HG02938 (cell line): ENCODE measurements at regions not wholly inside any gene's neighbourhood (a gene's known extent, or its start where the extent isn't known, plus 50 kb on each side); places are given as distances from the start of the nearest gene placed in this dataset.

Source experiments
- ATAC-seq: cut with Tn5 transposase; IDR thresholded peaks from one replicate; pipeline ENCODE4 v1.9.1; 2021; ENCODE audit warnings: mild to moderate bottlenecking, moderate library complexity; ENCODE audit not compliant: unreplicated experiment

DNA sequence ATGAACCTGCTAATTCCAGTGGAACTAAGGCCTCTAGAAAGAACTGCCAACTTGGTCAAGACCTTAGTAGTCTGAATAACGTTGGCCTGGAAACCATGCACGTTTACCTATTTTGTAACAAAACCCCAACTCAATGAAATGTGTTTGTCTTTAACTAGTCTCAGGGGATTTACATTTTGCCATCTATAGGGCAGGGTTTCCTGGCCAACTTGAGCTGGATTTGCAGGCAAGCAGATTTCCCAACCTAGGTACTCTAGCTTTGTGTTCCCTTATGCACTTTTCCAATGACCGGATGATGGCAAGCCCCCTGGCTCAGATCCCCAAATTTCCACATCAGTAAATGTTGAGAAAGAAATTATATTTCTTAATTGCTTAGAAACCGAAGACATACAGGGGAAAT lies 114.5 kb downstream of the IRS2 start:
- no peak for ATAC-seq

DNA sequence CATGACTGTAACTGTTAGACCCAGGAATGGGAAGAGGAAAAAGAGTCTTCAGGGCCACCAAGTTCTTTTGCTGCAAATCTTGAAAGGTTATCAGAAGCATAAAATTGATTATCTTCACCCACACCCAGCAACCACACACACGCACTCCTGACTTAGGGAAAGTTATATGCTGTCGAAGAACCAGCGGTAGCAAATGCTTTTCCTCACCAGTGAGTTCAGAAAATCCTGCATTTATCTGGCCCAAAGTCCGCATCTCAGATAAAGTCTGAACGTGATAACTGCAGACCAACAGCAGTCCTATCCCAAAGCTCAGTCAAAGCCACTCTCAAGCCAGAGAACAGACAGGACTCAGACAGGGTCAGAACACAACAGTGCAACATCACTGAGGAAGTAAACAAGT lies 115.6 kb downstream of the IRS2 start:
- ATAC-seq: no peak

DNA sequence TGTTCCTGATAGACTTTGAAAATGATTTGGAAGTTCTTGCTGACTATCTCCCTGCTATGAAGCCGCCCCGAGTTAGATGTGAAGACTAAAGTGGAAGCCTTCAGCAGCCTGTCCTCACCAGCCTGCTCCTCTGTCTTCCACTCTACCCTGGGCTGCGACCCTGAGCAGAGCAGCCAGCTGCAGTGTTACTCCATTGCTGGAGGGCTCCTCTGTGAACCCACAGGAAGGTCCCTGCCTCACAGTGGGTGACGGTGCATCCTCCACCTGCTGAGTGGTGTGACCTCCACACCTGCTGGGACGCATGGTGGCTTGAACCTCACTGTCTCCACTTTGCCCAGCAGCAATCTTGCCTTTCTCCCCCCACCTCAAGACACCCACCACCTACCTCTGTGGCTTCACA lies 116.4 kb downstream of the IRS2 start:
- no peak for ATAC-seq

DNA sequence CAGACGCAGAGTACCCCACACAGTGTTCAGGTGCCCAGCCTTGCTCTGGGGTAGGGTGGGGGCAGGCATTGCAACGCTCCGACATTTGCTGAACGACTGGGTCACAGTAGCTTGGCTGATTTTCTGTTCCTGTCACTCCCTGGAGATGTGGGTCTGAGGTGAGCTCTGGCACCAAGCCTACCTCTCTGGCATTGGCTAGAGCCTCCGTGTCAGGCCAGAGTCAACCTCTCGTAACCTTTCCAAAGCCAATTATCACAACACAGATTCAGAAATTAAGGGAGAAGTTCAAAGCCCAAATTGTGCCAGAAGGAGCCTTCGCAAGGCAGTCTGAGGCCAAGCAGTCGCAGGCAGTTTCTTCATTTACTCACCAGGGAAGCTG lies 117.2 kb downstream of the IRS2 start:
- no peak for ATAC-seq

DNA sequence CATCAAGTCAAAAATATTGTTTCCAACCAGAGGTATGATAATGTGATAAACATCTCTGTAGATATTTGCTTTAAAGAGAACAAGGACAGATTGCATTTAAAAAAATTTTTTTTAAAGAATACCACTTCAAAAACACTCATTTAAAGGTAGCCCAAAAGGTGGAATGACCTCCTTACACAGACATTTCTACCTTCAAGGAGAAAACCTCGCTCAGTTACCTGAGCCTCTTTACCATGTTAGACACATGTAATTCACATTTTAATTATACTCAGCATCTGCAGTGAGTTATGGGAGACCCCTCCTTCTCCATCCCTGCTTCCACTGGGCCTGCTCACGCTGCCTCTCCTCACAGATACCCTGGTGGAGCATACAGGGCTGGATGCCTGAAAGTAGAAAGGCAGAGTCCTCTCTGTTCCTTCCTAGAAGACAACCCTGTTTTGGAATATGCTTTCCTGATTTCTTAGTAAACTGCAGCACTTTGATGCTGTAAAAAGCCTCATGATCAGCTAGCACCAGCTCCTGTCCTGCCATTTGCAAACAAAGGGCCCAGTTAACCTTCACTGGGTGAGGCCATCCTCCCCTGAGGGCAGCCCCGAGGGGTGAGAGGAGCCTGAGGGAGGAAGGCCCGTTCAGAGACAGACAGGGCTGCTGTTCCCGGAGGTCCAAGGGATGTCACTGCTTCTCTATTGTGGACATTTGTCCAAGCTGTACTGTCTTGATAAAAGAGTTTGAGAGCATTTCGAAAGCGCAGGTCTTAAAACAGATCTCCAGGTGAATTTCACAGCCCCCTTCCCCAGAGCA lies 117.8 kb downstream of the IRS2 start:
- ATAC-seq: no peak

DNA sequence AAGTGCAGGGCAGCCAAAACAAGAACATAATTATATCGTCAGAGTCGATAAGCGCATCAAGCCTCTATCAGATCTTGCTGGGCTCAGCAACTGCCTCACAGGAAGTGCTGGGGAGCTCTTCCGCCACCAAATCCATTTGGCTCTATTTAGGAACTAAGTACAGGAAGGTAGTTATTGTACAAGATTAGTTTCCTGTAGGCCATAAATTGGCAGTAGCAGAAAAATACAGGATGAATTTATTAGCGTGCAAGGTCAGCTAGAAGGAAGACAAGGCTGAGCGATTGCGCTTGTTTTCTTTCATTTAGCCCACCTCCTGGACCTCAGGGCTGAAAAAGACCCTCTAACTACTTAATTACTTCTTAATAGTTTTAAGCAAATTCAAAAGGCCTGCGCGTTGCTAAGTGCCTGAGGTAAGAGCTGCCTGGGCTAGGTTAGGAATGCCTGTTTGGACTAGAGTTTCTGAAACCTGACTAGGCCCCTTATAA lies 118.5 kb downstream of the IRS2 start:
- ATAC-seq: no peak

DNA sequence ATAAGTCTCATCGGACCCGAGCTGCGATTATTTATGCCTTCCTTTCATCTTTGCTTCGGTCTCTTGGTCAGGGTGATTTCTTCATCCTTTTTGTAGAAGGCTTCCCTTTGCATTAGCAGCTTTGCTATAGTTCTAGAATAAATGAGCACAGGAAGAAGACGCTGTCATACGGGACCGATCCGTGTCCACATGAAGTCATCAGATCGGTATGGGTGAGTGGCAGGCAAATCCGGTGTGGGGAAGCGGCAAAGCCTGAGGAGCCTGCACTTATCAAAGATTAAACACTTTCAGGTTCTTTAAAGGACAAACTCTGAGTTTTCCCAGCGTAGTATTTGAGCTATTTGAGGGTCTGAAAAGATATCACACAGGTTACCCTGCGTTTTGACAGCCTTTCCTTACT lies 119.3 kb downstream of the IRS2 start:
- ATAC-seq: no peak

DNA sequence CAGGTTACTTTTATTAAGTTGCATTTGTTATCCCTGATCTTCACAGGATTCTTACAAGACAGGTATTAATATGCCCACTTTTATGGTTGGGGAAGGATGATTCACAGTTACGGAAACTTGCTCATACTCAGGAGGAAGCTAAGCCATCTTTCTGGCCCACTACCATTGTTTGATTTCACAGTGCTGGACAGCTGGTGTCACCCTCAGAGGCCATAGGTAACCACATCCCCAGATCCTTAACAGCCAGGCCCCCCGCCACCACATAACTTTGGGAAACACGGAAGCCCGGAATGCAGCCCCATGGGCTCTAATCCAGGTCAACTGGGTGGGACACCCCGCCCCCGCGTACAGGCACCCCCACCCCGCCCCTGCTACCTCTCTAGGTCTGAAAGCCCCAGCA lies 119.7 kb downstream of the IRS2 start:
- ATAC-seq: no peak

DNA sequence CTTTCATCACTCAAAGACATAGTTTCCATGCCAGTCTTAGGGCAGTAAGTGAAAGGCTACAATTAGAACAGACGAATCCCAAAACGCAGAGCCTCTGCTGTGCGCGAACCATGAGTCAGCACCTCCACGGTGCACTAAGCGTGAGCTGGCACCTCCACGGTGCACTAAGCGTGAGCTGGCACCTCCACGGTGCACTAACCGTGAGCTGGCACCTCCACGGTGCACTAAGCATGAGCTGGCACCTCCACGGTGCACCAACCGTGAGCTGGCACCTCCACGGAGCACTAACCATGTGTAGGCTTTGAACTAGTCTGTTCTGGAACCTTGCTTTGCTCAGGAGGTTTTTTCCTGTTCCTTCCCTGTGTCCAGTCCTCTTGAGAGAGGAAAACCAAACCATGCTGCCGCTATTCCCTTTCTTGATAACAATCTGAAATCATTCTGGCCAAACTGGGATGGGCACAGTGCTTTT lies 120.6 kb downstream of the IRS2 start:
- no peak for ATAC-seq

DNA sequence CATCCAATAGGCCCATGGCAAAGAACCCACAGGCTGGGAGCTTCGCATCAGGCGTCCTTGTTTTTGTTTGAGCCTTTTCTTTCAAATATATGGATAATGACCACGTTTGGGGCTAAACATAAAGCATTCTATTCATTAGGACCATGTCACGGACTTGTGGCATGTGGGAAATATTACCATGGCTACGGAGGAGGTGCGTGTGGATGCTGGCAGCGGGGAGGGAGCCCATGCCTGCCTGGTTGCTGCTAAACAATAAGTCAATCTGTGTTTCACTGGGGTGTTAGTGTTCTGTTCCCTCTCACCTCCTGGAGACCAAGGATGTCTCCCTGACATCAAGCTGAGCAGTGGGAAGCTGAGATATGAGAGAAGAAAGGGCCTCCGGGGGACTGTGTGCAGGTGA lies 121.1 kb downstream of the IRS2 start:
- no peak for ATAC-seq

DNA sequence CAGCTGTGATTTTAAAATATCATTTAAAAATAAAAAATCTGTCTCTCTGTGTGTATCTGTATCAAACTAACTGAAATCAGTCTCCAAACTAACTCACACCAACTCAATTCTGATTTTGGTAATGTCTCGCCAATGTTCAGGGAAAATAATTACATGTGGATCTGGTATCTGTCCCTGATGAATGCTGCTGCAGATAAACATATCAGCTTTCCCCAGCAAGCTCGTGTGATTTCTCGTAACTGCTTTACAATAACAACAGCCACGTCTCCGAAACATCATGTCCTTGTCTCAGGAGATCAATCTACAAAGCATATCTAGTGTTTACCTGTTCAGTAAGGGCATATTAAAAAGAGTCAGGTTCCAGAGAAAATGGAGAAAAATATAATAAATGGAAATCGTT lies 129.0 kb downstream of the IRS2 start:
- no peak for ATAC-seq

DNA sequence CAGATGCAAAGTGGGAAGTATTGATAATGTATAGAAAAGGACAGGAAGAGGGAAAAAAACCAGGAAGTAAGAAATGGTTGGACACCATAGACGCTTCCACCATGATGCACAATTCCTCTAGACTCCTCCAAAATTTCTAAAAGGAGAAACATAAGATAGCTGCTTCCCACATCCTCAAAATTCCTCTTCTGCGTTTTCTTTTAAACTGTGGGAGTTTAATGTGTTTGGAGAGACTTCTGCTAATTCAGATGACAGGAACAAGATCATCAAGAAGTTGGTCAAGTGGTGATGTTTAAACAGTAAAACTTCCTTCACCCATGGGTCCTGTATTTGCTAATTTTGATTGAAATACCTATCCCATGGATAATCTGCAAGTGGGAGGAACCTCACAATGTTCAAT lies 130.2 kb downstream of the IRS2 start:
- ATAC-seq: no peak

DNA sequence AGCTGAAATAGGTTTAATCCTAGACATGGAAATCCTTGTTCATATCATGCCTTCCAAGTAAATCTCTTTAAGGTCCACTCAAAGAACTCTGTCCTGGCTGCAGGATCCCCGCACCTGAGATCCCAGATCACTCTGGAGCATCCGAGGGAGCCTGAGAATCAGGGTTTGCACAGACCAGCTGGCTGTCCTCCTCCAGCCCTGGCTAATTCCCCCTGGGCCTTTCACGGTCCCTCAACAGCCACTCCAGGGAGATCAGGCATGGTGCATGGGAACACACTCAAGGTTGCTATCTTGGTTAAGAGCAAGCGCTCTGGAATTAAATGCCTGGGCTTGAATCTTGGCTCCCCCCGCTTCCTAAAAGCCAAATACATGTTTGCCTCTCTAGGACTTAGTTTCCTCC lies 130.8 kb downstream of the IRS2 start:
- ATAC-seq: no peak

DNA sequence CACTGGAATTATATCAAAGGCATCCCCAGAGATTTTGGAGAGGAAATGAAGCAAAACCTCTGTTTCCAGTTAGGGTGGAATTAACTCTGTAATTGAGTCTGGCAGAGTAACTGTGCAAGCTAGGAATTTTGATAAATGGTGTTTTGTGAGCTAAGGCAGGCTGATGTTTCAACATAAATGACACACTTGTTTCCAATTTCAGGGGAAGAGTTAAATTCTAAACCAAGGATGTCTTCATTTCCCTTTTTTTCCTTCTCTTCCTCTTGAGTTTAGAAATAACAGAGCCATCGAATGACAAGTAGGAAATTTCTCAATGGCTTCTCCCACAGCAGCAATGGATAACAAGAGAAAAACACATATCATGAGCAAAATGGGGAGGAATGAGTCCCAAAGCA lies 131.2 kb downstream of the IRS2 start:
- ATAC-seq: no peak

DNA sequence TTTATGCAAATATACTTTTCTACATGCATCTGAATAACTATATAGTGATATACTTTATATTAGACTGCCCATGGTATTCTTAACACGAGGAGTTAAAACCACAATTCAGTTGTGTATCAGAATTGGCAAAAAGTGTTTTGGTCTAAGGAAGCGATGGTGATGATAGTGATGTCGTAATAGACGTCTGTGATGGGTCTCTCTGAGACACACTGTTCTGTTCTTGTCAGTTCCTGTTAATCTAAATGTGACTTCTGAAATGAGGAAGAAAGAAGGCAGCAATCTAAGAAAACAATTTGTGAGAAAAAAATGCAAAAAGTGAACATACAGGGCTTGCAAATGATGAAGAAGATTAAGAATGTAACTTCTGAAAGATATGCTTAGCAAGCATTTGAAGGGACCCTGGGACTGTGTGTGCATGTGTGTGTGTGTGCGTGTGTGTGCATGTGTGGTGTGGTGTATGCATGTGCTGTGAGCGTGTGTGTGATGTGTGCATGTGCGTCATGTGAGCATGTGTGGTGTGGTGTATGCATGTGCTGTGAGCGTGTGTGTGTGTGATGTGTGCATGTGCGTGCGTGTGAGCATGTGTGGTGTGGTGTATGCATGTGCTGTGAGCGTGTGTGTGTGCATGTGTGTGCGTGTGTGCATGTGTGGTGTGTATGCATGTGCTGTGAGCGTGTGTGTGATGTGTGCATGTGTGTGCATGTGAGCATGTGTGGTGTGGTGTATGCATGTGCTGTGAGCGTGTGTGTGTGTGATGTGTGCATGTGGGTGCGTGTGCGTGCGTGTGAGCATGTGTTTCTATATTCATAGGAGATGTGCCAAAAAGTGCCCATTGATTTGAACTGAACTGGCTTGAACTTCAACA lies 131.8 kb downstream of the IRS2 start:
- no peak for ATAC-seq

DNA sequence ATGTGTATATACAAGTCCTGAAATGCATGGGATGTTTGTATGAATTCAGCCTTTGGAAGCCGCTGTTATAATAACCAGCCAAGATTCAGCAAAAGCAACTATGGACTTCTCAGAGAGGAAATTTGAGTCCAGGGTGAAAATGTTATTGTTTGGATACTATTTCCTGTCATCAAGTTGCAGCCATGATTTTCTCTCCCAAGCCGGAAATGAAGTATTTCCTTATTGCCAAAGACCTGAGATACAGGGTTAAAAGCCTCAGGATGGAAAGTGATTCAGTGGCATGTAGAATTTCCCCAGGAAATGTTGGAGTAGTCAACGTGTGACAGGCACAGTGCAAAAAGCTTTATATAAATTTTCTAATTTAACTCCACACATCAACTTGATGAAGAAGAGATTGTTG lies 133.9 kb downstream of the IRS2 start:
- no peak for ATAC-seq

DNA sequence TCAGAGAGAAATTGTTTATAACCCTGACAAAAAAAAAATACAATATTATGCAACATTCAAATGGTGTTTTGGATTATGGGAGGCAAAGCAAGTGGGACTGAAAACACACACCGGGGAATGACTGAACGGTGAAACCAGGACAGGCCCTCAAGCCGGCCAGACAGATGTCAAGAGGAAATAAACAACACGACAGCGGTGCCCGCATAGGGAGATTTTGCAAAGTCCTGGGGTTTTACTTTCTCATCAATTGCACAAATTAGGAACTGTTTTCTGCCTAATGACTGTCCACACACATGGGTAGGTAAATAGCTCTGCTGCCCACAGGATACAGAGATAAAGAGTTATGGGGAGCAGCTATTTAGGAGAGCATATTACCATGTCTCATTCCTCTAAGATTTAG lies 134.5 kb downstream of the IRS2 start:
- ATAC-seq: no peak

DNA sequence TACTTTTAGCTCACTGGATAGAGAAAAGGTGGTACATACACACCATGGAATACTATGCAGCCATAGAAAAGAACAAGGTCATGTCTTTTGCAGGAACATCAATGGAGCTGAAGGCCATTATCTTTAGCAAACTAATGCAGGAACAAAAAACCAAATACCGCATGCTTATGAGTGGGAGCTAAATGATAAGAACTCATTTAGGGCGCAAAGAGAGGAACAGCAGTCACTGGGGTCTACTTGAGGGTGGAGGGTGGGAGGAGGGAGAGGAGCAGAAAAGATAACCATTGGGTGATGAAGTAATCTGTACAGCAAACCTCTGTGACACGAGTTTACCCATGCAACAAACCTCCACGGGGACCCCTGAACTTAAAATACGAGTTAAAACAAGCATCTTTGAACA lies 135.1 kb downstream of the IRS2 start:
- no peak for ATAC-seq

DNA sequence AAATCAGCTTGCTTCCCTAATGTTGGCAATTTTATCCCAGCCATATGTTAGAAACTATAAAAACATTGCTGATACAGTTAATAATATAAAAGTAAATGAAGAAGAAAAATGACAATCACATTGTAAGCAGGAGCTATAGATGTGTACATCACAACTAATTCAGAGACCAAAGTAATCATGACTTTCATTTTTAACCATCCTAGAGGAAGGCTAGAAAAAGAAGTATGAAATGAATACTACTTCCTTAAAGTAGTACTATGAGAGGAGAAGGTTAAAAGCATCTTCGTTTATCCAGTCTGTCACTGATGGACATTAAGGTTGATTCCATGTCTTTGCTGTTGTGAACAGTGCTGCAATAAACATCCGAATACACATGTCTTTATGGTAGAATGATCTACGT lies 135.5 kb downstream of the IRS2 start:
- ATAC-seq: no peak

DNA sequence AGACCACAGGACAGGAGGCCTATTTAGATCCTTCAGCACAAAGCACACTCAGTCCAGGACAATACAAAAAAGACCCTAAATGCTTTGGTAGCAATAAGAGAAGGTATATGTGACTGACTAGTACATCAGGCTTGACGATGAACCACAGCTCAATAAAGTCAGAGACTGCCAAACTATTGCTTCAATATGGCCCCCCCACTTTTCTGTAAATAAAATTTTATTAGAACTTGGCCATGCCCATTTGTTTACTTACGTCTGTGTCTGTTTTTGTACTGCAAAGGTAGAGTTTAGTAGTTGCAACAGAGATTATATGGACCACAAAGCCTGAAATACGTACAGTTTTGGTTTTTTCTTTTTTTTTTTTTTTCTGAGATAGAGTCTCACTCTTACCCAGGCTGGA lies 136.7 kb downstream of the IRS2 start:
- no peak for ATAC-seq

DNA sequence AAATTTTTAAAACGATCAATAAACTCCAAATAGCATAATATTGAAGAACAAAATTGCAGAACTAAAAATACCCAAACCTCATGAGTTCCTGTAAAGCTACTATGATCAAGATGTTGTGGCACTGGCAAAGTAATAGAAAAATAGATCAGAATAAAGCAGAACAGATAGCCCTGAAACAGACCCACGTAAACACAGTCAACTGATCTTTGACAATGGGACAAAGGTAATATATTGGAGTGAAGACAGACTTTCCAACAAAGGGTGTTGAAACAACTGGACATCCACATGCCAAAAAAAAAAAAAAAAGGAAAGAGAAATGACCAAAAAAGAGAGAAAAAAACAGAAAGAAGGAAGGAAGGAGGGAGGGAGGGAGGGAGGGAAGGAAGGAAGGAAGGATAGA lies 138.7 kb downstream of the IRS2 start:
- ATAC-seq: no peak

DNA sequence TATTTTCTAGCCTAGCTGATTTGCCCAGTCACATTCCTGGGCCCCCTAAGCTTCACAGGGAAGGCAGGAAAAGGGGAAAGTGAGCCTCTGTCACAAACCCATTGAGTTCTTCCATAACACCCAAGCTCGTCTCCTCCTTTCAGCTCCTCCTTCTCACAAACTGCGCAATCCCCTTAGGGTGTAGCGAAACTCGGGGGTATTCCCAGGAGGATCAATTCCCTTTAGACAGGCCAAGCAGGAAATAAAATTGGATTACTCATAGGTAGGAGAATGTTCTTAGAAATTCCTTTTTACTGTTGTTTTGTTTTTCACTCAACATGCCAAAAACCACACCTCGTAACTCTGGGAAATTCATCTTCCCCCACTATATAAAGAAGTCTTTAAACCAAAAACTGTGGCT lies 139.3 kb downstream of the IRS2 start:
- ATAC-seq: no peak
